Caki2 (cell line): ENCODE measurements at regions not wholly inside any gene's neighbourhood (a gene's known extent, or its start where the extent isn't known, plus 50 kb on each side); places are given as distances from the start of the nearest gene placed in this dataset.

Source experiments
- DNase-seq: peaks from one replicate; pipeline ENCODE4 v3.0.0-alpha.2; 2015; ENCODE audit warnings: low read depth
- in situ Hi-C: cut with HindIII; loops from 2 replicates; pipeline ENCODE4 v1.10.0; 2016; ENCODE audit warnings: low sequenced_read_pairs, low pct_unique_long_range_greater_than_20kb, mixed read lengths

- no peak for DNase-seq
- in situ Hi-C loops, result no loop called here
These were observed 93.9 kb upstream of the HABP2 start for GRCh38 chr10:113458944-113459343.

GRCh38 chr10:113459626-113460280 is 93.1 kb upstream of the HABP2 start:
- in situ Hi-C loops, result no loop called here
- DNase-seq, result no peak

- in situ Hi-C loops, result no loop called here
- DNase-seq, result no peak
These were observed 89.8 kb upstream of the HABP2 start for GRCh38 chr10:113463083-113463482.

- in situ Hi-C loops, result no loop called here
- no peak for DNase-seq
These were observed 89.1 kb upstream of the HABP2 start for GRCh38 chr10:113463777-113464176.

GRCh38 chr10:113469796-113470195 is 83.1 kb upstream of the HABP2 start:
- no peak for DNase-seq
- in situ Hi-C loops, result no loop called here

- in situ Hi-C loops, result no loop called here
- no peak for DNase-seq
These were observed 82.2 kb upstream of the HABP2 start for GRCh38 chr10:113470372-113471240.

GRCh38 chr10:113471241-113471996 is 81.4 kb upstream of the HABP2 start:
- DNase-seq, result no peak
- in situ Hi-C loops, result no loop called here

GRCh38 chr10:113473011-113473410 is 79.8 kb upstream of the HABP2 start:
- no peak for DNase-seq
- in situ Hi-C loops, result no loop called here

- in situ Hi-C loops, result no loop called here
- DNase-seq, result no peak
These were observed 79.0 kb upstream of the HABP2 start for GRCh38 chr10:113473851-113474250.

- in situ Hi-C loops, result no loop called here
- DNase-seq, result no peak
These were observed 78.1 kb upstream of the HABP2 start for GRCh38 chr10:113474752-113475151.

- in situ Hi-C loops, result no loop called here
- no peak for DNase-seq
These were observed 77.5 kb upstream of the HABP2 start for GRCh38 chr10:113475381-113475807.

- in situ Hi-C loops, result no loop called here
- DNase-seq, result no peak
These were observed 76.7 kb upstream of the HABP2 start for GRCh38 chr10:113476191-113476590.

GRCh38 chr10:113476673-113477072 is 76.2 kb upstream of the HABP2 start:
- DNase-seq, result no peak

GRCh38 chr10:113477451-113477850 is 75.4 kb upstream of the HABP2 start:
- DNase-seq, result no peak
- in situ Hi-C loops, result no loop called here

More at GRCh38 chr10:113476673-113477072, 76.2 kb upstream of the HABP2 start:
- in situ Hi-C loops, result no loop called here

- in situ Hi-C loops, result no loop called here
- DNase-seq, result no peak
These were observed 73.3 kb upstream of the HABP2 start for GRCh38 chr10:113479346-113480080.

GRCh38 chr10:113480081-113480360 is 72.8 kb upstream of the HABP2 start:
- no peak for DNase-seq
- in situ Hi-C loops, result no loop called here

GRCh38 chr10:113480851-113481502 is 71.9 kb upstream of the HABP2 start:
- in situ Hi-C loops, result no loop called here
- DNase-seq, result no peak

- DNase-seq, result no peak
- in situ Hi-C loops, result no loop called here
These were observed 68.4 kb upstream of the HABP2 start for GRCh38 chr10:113484487-113484886.
